GM23248 (cell line): ENCODE measurements at regions not wholly inside any gene's neighbourhood (a gene's known extent, or its start where the extent isn't known, plus 50 kb on each side); places are given as distances from the start of the nearest gene placed in this dataset.

Experiments
- EZH2 ChIP-seq: fragments of 200-600 bp; sonication (generic); IDR thresholded peaks from 2 replicates; pipeline ENCODE4 v1.6.1; 2018; ENCODE audit warnings: antibody characterized with exemption, mild to moderate bottlenecking; ENCODE audit not compliant: insufficient read depth, poor library complexity, severe bottlenecking
- EZH2phosphoT487 ChIP-seq: fragments of 200-600 bp; sonication (generic); IDR thresholded peaks from 2 replicates; pipeline ENCODE4 v1.6.1; 2018; ENCODE audit warnings: antibody characterized with exemption, moderate library complexity, mild to moderate bottlenecking, low read depth; ENCODE audit not compliant: insufficient read depth

GRCh38 chr4:141899103-141899502 is 262.7 kb downstream of the IL15 start:
- no peak for TF ChIP-seq EZH2
- no peak for TF ChIP-seq EZH2phosphoT487
